GM12874 (cell line): ENCODE measurements at regions not wholly inside any gene's neighbourhood (a gene's known extent, or its start where the extent isn't known, plus 50 kb on each side); places are given as distances from the start of the nearest gene placed in this dataset.

ENCODE experiments used
- TF ChIP-seq, protein P1 (sequence below): IDR thresholded peaks from 2 replicates; pipeline ENCODE4 v1.5.1; 2011; ENCODE audit warnings: low read depth, mild to moderate bottlenecking, control low read depth, low read length, moderate library complexity; ENCODE audit not compliant: insufficient read depth

DNA sequence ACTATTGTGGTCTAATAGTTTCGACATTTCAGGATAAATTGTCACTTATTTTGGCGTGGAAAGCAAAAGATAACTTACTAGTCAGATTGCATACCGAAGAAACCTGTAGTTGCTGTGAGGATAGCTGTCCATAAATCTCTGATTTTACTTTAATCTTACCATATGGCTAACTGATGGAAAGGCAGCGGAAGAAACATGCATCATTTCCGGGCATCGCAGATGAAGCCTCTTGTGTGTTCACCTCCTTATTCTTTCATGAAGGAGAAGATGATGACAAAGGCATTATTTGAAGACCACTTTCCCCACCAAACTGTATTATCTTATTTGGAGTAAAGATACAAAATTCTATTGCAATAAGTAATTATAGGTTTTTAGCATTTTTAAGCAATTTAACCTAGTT is 763.6 kb upstream of the SLITRK6 start:
- TF ChIP-seq, protein P1, sequence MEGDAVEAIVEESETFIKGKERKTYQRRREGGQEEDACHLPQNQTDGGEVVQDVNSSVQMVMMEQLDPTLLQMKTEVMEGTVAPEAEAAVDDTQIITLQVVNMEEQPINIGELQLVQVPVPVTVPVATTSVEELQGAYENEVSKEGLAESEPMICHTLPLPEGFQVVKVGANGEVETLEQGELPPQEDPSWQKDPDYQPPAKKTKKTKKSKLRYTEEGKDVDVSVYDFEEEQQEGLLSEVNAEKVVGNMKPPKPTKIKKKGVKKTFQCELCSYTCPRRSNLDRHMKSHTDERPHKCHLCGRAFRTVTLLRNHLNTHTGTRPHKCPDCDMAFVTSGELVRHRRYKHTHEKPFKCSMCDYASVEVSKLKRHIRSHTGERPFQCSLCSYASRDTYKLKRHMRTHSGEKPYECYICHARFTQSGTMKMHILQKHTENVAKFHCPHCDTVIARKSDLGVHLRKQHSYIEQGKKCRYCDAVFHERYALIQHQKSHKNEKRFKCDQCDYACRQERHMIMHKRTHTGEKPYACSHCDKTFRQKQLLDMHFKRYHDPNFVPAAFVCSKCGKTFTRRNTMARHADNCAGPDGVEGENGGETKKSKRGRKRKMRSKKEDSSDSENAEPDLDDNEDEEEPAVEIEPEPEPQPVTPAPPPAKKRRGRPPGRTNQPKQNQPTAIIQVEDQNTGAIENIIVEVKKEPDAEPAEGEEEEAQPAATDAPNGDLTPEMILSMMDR = no peak

DNA sequence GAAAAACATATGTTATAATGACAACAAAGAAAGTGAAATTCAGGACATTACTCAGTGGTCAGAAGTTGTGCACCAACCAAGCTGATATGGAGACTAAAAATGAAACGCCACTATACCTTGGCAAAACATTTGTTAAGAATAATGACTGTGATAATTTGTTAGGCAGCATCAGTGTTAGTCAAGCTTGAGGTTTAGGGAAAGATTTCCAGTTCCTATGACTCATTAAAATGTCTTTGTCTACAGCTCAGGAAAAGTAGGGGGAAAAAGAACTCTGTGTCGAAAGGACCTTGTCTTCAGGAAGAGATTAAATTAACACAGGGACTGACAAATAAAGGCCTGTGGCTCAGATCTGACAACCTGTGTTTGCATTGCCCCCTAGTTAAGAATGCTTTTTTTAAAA is 764.1 kb upstream of the SLITRK6 start:
- TF ChIP-seq, protein P1 = no peak

DNA sequence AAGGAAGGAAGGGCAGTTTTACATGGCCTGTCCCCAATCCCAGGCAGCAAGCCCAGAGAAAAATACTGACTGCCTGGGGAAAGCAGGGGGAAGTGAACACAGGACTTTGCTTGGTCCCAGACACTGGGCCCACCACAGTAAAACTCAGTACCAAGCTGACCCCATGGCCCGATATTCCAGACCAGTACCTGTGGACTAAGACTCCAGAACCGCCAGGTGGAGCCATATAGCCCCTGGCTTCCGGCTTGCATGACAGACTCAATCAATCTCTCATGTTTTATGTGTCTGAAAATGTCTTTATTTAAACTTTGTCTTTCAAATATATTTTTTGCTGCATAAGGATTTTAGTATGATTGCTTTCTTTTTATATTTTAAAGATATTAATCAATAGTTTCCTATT is 767.9 kb upstream of the SLITRK6 start:
- TF ChIP-seq, protein P1 = peak; percentile 33; the same call in 1 of the 2 replicates

DNA sequence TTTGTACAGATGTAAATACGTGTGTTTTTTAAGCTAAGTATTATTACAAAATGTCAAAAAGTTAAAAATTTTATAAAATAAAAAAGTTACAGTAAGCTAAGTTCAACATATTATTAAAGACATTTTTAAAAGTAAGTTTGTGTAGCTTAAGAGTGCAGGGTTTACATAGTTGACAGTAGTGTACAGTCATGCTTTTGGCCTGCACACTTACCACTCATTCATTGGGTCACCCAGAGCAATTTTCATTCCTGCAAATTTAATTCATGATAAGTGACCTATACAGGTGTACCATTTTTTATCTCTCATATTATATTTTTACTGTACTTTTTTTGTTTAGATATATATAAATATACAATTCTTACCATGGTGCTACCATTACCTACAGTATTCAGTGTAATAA is 769.9 kb upstream of the SLITRK6 start:
- TF ChIP-seq, protein P1 = no peak

DNA sequence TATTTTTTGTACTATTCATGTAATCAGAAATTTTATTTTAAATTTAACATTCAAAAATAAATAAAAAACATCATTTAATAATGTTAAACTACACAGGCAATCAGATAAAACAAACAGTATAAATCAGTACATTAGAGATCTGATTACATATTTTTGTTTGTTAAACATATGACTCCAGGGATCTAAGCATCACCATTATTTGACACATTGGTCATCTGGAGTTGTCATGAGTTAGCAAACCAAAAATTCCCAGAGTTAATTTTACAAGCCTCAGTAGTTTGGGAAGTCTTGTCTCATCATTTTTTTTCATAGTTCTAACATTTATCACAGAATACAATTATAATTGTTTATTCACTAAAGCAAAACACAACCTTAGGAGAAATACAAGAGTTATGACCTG is 770.8 kb upstream of the SLITRK6 start:
- TF ChIP-seq, protein P1 = no peak

DNA sequence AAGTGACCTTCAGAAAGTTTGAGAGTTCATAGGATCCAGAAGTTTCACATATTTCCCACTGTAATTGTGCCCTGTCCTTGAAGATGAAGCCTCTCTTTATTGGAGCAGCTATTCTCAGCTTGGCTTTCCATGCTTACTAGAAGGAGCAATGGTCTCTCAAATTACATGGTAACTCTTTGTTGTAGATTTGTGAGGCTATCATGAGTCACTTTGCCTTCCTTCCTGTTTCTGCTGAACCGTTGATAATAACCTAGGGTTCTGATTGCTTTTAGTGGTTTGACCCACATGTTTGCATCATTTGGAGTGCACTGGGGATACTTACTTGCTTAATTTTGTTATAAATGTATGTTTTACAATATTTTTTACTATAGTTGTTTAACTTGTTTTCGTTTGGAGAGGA is 772.9 kb upstream of the SLITRK6 start:
- TF ChIP-seq, protein P1 = no peak

DNA sequence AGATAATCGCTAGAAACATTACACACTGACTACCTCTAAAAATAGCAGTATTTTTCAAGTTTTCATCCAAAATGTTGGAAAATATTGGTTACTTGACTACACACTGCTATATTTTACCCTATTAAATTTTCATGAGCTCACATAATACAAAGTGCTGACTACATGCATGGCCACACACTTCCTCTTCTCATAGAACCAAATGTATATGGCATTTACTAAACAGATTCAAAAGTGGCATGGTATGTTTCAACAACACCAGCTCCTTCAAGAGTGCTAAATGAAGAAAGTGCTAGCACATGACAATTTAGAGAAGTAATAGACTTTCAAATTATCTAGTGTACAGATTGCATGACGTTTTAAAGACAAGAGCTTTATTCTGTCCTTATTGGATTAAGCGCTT is 780.4 kb upstream of the SLITRK6 start:
- TF ChIP-seq, protein P1 = no peak

DNA sequence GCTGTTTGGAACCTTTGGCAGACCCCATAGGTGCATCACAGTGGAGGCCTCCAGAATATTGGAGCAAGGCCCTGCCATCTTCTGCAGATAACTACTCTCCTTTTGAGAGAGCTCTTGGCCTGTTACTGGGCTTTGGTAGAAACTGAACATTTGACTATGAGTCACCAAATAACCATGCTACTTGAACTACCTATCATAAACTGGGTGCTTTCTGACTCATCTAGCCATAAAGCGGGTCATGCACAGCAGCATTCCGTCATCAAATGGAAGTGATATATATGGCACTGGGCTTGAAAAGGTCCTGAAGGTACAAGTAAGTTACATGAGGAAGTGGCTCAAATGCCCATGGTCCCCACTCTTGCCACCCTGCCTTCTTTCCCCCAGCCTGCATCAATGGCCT is 782.5 kb upstream of the SLITRK6 start:
- TF ChIP-seq, protein P1 = no peak
